GM21619 (cell line): ENCODE measurements at regions not wholly inside any gene's neighbourhood (a gene's known extent, or its start where the extent isn't known, plus 50 kb on each side); places are given as distances from the start of the nearest gene placed in this dataset.

Experiments
- ATAC-seq: cut with Tn5 transposase; IDR thresholded peaks from one replicate; pipeline ENCODE4 v1.9.1; 2021; ENCODE audit not compliant: unreplicated experiment

GRCh38 chr4:96652158-96652557, 812.3 kb downstream of the PDHA2 start:
- ATAC-seq: no peak

- no peak for ATAC-seq
These were observed 812.9 kb downstream of the PDHA2 start for GRCh38 chr4:96652821-96653220.

GRCh38 chr4:96654045-96654444, 814.2 kb downstream of the PDHA2 start:
- no peak for ATAC-seq

- ATAC-seq: no peak
These were observed 830.5 kb downstream of the PDHA2 start for GRCh38 chr4:96670381-96670780.

GRCh38 chr4:96675416-96675815, 835.5 kb downstream of the PDHA2 start:
- no peak for ATAC-seq

- ATAC-seq: no peak
These were observed 836.0 kb downstream of the PDHA2 start for GRCh38 chr4:96675896-96676295.

GRCh38 chr4:96676754-96677435, 837.0 kb downstream of the PDHA2 start:
- no peak for ATAC-seq

GRCh38 chr4:96677499-96677898, 837.6 kb downstream of the PDHA2 start:
- no peak for ATAC-seq

- no peak for ATAC-seq
These were observed 841.3 kb downstream of the PDHA2 start for GRCh38 chr4:96681218-96681617.

GRCh38 chr4:96685691-96686090, 845.8 kb downstream of the PDHA2 start:
- ATAC-seq: no peak

GRCh38 chr4:96691521-96691920, 851.6 kb downstream of the PDHA2 start:
- no peak for ATAC-seq

- ATAC-seq: no peak
These were observed 858.9 kb downstream of the PDHA2 start for GRCh38 chr4:96698831-96699230.

- no peak for ATAC-seq
These were observed 863.4 kb downstream of the PDHA2 start for GRCh38 chr4:96703265-96703664.

- ATAC-seq: no peak
These were observed 868.9 kb downstream of the PDHA2 start for GRCh38 chr4:96708766-96709165.

- no peak for ATAC-seq
These were observed 873.5 kb downstream of the PDHA2 start for GRCh38 chr4:96713271-96713850.

GRCh38 chr4:96729641-96730040, 889.7 kb downstream of the PDHA2 start:
- ATAC-seq: no peak

GRCh38 chr4:96730432-96730831, 890.5 kb downstream of the PDHA2 start:
- no peak for ATAC-seq

GRCh38 chr4:96736352-96736889, 896.5 kb downstream of the PDHA2 start:
- no peak for ATAC-seq

- ATAC-seq: no peak
These were observed 899.2 kb downstream of the PDHA2 start for GRCh38 chr4:96739101-96739500.

- ATAC-seq: no peak
These were observed 902.6 kb downstream of the PDHA2 start for GRCh38 chr4:96742332-96743014.

GRCh38 chr4:96744676-96745075, 904.8 kb downstream of the PDHA2 start:
- ATAC-seq: no peak

- ATAC-seq: no peak
These were observed 913.3 kb downstream of the PDHA2 start for GRCh38 chr4:96753216-96753615.
